ENCODE measurements at regions not wholly inside any gene's neighbourhood (a gene's known extent, or its start where the extent isn't known, plus 50 kb on each side); places are given as distances from the start of the nearest gene placed in this dataset.

DNA sequence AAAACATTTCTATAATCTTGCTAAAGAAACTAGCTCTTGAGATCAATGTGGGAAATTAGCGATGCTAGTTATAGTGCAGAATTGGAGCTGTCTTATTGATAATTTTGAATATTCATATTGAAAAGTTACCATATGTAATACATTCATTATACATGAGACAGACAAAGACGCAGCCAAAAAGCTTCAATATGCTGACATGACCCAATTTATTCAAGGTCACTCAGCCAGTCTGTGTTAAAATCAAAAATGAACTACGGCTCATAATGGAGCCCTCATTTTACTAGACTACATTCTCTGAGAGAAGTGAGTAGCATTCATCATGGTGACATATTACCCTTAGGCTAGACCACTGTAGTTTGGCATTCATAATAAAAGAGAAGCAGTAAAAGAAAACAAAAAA, 107.3 kb upstream of the GABRG2 start:
- no peak overlapping the region for H3K4me3 ChIP-seq
- H3K9me3 ChIP-seq: no peaks in the 10 kb centered on the region
- no peaks in the 10 kb centered on the region for H3K4me1 ChIP-seq
- no peak for TF ChIP-seq POLR2A (IDR thresholded peaks at IDR 0.05)
- no peak for TF ChIP-seq CTCF (IDR thresholded peaks at IDR 0.05)
- intact Hi-C loops (cut with DNase I): no loop called here
- 43 to 83% (median 72%) methylated on average over 3 of the region's 3 CpGs for WGBS, 4 donors
- H3K36me3 ChIP-seq: no peaks in the 10 kb centered on the region
- no peaks in the 10 kb centered on the region for H3K27me3 ChIP-seq
- H3K27ac ChIP-seq: no peak overlapping the region
- ATAC-seq (no peak), DNase-seq (no peak)

GRCh38 chr5:161966564-161966963, 101.0 kb upstream of the GABRG2 start:
- Histone ChIP-seq H3K4me1 (no peaks in the 10 kb centered on the region), H3K9me3 (no peaks in the 10 kb centered on the region), H3K27me3 (no peaks in the 10 kb centered on the region), H3K36me3 (no peaks in the 10 kb centered on the region), H3K27ac (no peak overlapping the region), H3K4me3 (no peak overlapping the region)
- intact Hi-C loops (cut with DNase I): no loop called here
- ATAC-seq (no peak), DNase-seq (no peak)
- TF ChIP-seq POLR2A (IDR thresholded peaks at IDR 0.05): no peak
- peak in 6 of 12 donors; percentile 16 to 43 (median 30) for TF ChIP-seq CTCF (IDR thresholded peaks at IDR 0.05)
- WGBS, 4 donors: 4 to 9% (median 6%) methylated on average over 3 of the region's 3 CpGs

GRCh38 chr5:161975350-161975749, 92.2 kb upstream of the GABRG2 start:
- WGBS, 4 donors: 29 to 40% (median 37%) methylated on average over 2 of the region's 2 CpGs
- DNase-seq (no peak), ATAC-seq (no peak)
- H3K27me3 ChIP-seq: no peaks in the 10 kb centered on the region
- H3K4me1 ChIP-seq: no peaks in the 10 kb centered on the region
- H3K9me3 ChIP-seq: no peaks in the 10 kb centered on the region
- H3K36me3 ChIP-seq: no peaks in the 10 kb centered on the region
- no peak for TF ChIP-seq CTCF (IDR thresholded peaks at IDR 0.05)
- TF ChIP-seq POLR2A (IDR thresholded peaks at IDR 0.05): no peak
- H3K27ac ChIP-seq: no peak overlapping the region
- intact Hi-C loops (cut with DNase I): no loop called here
- H3K4me3 ChIP-seq: no peak overlapping the region

GRCh38 chr5:161988077-161988476, 79.5 kb upstream of the GABRG2 start:
- Histone ChIP-seq H3K27me3 (no peaks in the 10 kb centered on the region), H3K9me3 (peaks cover 0 to 11% (median 0%) of the 10 kb centered on the region in 12 donors), H3K4me1 (no peaks in the 10 kb centered on the region), H3K4me3 (no peak overlapping the region), H3K27ac (no peak overlapping the region), H3K36me3 (no peaks in the 10 kb centered on the region)
- ATAC-seq (no peak), DNase-seq (no peak)
- intact Hi-C loops (cut with DNase I): no loop called here
- WGBS, 4 donors: 54 to 79% (median 74%) methylated on average over 1 of the region's 1 CpG
- no peak for TF ChIP-seq POLR2A (IDR thresholded peaks at IDR 0.05)
- no peak for TF ChIP-seq CTCF (IDR thresholded peaks at IDR 0.05)
